HG03520 (cell line): ENCODE measurements at regions not wholly inside any gene's neighbourhood (a gene's known extent, or its start where the extent isn't known, plus 50 kb on each side); places are given as distances from the start of the nearest gene placed in this dataset.
A peak's percentile ranks its signal among the peaks of the same experiment; 100 is the strongest.

Experiments used
- ATAC-seq: cut with Tn5 transposase; IDR thresholded peaks from one replicate; pipeline ENCODE4 v1.9.1; 2021; ENCODE audit warnings: mild to moderate bottlenecking, moderate library complexity; ENCODE audit not compliant: unreplicated experiment

DNA sequence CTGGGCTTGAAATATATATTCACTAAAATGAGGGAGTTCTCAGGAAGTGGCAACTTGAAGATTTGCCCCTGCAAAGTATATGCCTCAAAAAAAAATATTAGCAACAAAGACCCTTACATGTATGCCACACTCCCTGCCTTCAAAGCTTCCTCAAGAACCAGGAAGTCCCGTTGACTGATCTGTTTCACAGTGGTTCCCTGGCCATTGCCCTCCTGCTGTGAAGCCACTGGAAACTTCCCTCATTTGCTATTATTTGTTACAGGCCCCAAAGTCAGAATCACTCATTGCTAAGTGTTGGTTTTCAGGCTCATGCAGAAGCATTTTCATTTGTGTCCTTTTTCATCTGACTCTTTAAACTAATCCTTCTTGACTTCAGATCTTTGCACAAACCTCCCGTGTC, 421.5 kb downstream of the ZNF521 start:
- ATAC-seq, result no peak

- no peak for ATAC-seq
Measured at GRCh38 chr18:24930971-24931370, 421.0 kb downstream of the ZNF521 start.

DNA sequence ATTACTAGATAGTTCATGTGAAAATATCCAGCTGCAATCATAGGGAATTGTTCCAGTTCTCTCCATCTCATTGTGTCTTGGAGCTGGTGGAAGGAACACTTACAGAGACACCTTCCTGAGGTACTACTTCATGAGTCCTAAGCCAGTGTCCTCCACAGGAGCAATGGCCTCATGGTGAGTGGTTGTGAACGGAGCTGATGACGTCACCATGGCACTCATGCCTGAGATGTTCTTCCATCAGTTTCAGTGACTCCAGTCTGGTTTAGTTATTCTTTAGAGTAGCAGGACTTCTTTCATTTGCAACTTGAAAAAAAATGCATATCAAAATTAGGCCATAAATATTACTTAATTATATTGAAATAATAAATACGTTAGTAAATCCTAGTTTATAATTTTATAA, 418.6 kb downstream of the ZNF521 start:
- ATAC-seq, result no peak

DNA sequence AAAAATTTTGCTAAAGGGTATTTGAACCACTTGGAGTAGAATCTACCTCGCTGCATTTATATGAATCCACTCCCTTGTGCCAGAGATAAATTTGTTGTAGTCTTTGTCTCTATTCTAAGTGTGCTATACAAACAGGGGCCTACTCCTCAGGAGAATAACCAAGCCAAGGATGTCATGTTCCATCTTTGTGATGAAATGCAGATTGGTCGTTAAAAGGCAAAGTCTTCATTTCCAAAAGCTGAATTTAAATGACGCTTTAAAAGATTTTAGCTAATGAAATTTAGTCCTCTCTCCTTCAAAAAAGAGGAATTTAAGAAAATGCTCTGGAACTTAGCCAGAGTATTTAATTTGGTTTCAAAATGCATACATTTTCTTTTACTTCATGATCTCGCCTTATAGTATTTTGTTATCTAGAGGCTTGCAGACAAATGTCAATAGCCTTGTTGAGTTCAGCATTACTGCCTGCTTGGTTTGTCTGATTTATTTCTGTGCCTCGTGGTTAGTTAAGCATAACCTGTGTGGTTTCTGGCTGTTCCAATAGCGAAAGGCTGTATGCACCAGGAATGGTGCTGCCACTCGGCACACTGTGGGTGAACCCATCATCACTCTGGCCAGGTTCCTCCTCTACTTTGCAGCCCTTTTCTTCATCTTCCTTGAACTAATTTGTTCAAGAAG, 417.6 kb downstream of the ZNF521 start:
- ATAC-seq, result no peak

- ATAC-seq, result no peak
Measured at GRCh38 chr18:24935008-24935407, 417.0 kb downstream of the ZNF521 start.

DNA sequence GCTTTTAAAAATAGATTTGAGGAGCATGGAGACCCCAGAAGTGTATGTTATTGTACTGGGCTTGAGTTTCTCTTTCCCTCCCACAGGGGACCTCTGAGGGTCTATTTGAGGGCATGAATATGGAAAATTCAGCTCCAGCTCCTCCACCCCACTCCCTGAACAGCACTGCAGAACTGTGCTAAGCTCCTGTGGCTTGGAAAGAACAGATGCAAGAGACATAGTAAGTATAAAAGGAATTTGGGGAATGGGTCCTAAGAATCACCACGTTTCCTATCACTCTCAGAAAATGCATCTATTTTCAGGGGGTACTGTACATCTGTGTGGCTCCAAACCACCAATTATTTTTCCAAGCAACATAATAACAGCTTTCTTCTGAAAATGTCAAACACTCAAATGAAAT, 416.1 kb downstream of the ZNF521 start:
- no peak for ATAC-seq

GRCh38 chr18:24936691-24937090, 415.3 kb downstream of the ZNF521 start:
- ATAC-seq, result no peak

DNA sequence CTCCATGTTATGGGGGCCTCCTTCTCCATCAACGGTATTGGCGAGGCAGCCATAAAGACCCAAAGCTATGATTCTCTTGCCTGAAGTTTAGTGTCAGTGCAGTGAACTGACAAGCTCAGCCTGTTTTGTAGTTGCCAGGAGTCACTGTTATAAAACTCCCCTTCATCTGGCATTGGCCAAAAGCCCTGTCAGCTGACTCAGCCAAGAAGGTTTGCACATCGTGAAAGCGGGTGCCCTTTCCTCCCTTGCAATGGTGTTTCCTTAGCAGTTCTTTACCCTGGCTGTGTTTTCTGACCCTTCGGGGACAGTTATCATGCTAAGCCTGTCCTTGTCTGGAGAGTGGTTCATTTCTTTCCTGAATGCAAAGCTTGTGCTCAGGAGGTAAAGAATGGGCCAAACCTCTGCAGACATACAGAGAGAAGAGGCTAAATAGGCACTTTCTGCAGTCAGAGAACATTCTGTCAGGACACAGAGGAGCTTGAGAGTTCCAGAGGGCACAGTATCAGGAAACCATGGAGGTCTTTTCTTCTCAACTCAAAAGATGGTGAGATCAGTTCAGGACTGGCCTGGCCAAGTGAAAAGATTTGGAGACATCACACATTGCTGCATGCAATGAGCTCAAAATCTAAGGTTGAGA, 414.2 kb downstream of the ZNF521 start:
- ATAC-seq, result no peak

GRCh38 chr18:24940416-24940815, 411.6 kb downstream of the ZNF521 start:
- ATAC-seq, result no peak

DNA sequence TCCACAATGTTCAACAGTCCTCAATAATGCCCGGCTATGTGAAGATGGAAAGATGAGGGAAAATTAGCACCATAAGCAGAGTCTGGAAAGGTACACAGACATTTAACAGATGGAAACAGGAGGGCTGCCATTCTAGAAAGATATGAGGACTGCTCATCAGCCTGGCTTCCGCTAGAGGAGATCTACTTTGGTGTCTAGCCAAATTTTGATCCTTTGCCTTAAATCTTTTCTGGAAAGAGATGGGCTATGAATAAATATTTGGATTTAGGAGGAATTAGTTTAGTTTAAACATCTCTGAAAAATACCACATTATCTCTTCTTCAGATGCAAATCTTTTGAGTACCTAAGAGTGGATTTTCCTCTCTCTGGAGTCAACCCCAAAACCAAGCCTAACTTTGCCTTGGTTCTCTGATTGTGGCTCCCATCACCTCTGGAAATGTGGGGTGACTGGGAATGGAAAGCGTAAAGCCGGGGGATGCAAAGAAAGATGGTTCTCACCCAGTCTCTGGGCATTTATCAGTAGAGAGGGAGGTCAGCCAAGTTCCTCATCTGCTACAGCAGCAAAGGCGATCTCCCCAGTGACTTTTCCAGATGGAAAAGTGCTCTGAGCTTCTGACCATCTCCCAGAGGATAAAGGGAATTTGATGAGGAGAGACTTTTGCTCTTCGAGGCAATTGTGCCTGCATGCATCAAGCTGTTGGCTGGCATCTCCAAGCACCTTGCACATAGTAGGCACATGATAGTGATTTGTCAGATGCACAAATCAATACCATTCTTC, 410.6 kb downstream of the ZNF521 start:
- no peak for ATAC-seq

DNA sequence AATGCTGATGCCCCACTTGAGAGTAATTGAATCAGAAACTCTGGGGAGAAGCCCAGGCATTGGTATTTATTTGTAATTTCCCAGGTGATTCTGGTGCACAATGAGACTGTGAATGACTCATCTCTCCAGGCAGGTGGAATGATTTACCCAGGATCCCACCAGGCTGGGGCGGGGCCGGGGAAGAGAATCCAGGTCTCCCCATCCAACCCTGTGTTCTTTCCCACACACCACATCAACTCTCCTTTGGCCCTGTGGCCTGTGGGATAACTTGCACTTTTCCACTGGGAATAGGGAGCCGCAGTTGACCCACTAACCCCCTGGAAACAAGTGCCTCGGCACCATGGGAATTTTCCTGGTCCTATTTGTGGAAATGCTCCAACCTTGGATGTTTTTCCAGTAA, 409.8 kb downstream of the ZNF521 start:
- ATAC-seq, result no peak

DNA sequence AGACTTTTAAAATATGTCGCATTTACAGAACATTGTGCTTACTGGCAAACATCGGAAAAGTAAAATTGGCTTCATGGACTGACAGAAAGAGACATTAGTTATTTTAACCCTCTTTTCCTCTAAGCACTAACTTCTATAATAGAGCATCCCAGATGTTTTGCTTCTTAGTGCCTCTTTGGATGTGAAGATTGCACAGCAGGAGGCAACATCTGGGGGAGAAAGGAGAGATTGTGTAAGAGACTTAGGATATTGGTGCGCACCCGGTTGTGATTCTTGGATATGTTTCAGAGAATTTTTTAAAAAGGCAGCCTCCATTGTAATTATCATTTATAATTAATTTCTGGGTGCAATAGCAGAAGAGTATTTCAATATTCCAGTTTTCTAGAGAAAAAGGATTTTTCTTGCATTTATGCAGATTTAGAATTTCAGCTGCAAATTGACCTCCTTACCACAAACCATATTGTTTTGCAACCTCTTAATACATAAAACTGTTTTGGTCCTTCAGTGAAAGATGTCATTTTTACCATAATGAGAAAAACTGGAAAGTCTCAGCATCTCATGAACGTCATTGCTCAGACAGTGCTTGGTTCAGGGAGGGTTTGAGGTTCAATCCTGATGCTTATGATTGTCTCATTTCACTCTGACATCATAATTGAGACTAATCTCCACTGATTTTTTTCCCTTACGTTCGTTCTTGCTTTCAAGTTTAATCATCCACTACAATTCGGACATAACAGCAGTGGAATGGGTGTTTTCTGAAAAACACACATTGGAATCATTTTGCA, 404.3 kb downstream of the ZNF521 start:
- no peak for ATAC-seq

DNA sequence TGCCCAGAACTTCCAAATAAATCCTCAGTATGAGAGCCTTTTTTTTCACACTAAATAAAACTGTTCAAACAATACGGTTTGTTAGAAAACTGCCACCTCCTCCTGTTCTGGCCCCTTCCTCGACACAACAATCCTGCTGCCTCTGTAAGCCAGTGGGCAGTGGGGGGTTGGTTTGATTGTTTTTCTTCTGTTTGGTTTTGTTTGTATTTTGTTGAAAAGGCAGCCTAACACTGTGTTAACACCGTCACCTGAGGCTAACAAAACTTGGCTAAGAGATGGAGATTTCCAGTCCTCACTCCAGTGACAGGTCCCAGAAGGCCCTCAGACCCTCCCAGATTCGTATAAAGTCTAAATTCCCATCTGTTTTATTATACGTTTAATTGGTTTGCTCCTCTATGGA, 402.1 kb downstream of the ZNF521 start:
- ATAC-seq, result no peak

DNA sequence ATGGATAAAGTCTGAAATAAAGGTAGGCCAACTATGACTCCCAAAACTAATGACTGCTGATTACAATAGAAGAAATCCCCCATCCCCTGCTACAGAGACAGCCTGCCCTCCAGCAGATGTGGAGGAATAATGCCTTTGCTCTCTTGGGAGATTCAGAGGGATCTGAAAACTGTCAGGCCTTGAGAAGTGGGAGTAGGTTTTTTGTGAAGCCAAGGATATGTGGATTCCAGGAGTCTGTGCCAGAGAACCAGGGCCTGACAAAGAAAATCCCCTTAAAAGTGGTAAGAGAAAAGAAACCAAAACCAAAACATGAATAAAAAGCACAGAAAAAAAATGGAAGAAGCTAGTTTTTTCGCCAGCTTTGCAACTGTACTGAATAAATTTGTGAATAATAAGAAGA, 397.6 kb downstream of the ZNF521 start:
- ATAC-seq, result no peak

DNA sequence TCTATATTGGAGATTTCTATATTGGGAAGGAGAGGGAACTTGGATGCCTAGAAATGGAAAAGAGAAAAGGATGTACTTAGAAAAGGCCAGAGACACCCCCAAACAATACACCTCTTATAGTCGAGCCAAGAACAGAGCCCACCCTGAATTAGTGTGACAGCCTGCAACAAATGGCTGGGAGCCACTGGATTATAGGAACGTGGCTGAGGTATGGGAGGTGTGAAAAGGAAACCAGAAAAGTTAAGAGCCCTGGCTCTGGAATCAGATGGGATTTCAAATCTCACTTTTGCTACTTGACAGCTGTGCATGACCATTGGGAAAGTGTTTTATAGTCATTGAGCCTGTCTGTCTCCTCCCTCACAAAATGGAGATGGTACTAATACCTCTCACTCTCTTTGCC, 394.0 kb downstream of the ZNF521 start:
- no peak for ATAC-seq

DNA sequence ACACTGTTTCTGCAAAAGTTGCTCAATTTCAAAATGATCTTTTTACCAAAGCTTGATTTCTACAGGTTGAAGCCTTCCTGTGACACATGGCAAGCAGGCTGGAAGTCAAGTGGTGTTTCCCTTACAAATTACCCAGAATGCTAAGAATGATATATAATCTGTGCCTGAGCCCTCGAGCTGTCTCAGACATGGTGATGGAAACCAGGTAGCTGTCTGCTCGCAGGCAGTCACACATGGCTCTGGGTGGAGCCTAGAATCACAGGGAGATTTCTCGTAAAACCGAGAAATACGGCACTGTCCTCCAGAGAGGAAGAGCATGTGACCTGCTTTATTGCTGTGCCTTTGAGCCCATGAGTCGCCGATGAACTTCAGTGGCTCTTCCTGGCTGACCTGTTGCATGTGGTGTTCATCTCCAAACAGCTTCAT, 392.9 kb downstream of the ZNF521 start:
- no peak for ATAC-seq

DNA sequence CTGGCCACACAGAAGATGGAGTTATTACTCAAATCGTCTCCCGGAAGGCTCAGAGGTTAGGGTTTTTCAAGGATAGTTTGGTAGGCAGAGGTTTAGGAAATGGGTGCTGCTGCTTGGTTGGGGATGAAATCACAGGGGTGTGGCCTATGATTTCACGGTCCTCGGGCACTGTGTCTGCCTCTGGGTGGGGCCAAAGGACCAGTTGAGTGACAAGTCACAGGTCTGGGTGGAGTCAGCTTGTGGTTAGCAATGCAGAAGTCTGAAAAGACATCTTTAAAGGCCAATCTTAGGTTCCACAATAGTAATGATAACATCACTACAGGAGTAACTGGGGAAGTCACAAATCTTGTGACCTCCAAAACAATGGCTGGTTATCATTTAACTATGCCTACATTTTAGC, 387.8 kb downstream of the ZNF521 start:
- ATAC-seq, result peak; percentile 85

GRCh38 chr18:24968238-24968775, 383.7 kb downstream of the ZNF521 start:
- no peak for ATAC-seq

GRCh38 chr18:24972577-24972976, 379.4 kb downstream of the ZNF521 start:
- no peak for ATAC-seq

DNA sequence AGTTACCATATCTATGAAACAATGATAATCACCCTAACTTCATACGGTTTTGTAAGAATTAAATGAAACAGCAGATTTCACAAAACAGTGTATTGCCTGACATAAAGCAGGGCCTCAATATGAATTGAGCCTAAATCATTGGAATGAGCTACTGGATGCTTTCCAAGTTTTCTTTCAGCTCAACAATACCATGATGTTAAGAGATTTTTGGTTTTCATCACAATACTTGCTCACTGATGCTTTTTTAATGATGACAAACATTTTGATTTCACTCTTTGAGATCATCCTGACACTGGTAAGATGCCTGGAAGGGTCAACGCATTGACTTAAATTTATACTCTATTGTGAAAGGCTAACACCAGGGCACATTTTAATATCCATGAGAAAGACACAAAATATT, 377.5 kb downstream of the ZNF521 start:
- ATAC-seq, result no peak
